Large intestine (tissue), 3 donors: ENCODE measurements at regions not wholly inside any gene's neighbourhood (a gene's known extent, or its start where the extent isn't known, plus 50 kb on each side); places are given as distances from the start of the nearest gene placed in this dataset.

Source experiments
- DNase-seq, 2 donors: peaks; one replicate each; pipeline versions ENCODE4 v3.0.0 to v3.0.0-alpha.2; 2013
- H3K27ac ChIP-seq: one replicate; pipeline ENCODE4 v1.5.1; 2013; ENCODE audit warnings: low read length
- H3K27me3 ChIP-seq: 2 replicates; pipeline ENCODE4 v1.6.1; 2013; ENCODE audit warnings: low read length; ENCODE audit not compliant: control insufficient read depth, insufficient read depth
- H3K36me3 ChIP-seq: 2 replicates; pipeline ENCODE4 v1.6.1; 2013; ENCODE audit warnings: low read length; ENCODE audit not compliant: control insufficient read depth, insufficient read depth
- H3K4me1 ChIP-seq: one replicate; pipeline ENCODE4 v1.6.1; 2013; ENCODE audit warnings: low read length; ENCODE audit not compliant: control insufficient read depth, insufficient read depth
- H3K4me3 ChIP-seq: one replicate; pipeline ENCODE4 v1.5.1; 2013; ENCODE audit warnings: low read length
- H3K9me3 ChIP-seq: one replicate; pipeline ENCODE4 v1.6.1; 2013; ENCODE audit warnings: mild to moderate bottlenecking, low read depth, low read length, moderate library complexity; ENCODE audit not compliant: control insufficient read depth
- WGBS: methylation state at CpG from one replicate; pipeline ENCODE4 v1.1.5; 2013; ENCODE audit warnings: low lambda C conversion rate; ENCODE audit not compliant: insufficient coverage; 5-methylcytosine and 5-hydroxymethylcytosine counted together

DNA sequence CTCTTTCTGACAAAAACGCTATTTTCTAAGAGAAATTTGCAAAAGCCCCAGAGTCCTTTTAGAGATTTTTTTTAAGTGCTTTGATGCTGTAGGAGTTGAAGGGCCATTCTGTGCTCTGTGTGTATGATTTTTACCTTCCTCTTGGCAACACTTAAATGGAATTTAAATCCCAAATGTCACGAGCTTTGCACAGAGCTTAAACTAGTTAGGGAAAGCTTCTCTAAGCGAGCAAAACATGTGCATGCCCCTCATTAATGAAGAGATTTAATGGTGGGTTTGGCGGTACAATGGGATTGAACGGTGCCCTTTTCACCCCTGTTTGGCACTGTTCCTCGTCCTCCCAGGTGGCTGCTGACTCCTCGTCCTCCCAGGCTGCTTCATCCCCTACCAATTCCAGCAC is 220.7 kb downstream of the DRD1 start:
- Histone ChIP-seq H3K36me3 (no peaks in the 10 kb centered on the region), H3K4me3 (no peak overlapping the region), H3K27ac (no peak overlapping the region), H3K9me3 (no peaks in the 10 kb centered on the region), H3K4me1 (no peaks in the 10 kb centered on the region), H3K27me3 (peaks cover 4% of the 10 kb centered on the region)
- 56% methylated on average over 2 of the region's 7 CpGs for WGBS
- DNase-seq = no peak

- no peaks in the 10 kb centered on the region for H3K9me3 ChIP-seq
- 80% methylated on average over 1 of the region's 2 CpGs for WGBS
- DNase-seq = no peak
Measured at GRCh38 chr5:175222621-175223020, 221.4 kb downstream of the DRD1 start.

DNA sequence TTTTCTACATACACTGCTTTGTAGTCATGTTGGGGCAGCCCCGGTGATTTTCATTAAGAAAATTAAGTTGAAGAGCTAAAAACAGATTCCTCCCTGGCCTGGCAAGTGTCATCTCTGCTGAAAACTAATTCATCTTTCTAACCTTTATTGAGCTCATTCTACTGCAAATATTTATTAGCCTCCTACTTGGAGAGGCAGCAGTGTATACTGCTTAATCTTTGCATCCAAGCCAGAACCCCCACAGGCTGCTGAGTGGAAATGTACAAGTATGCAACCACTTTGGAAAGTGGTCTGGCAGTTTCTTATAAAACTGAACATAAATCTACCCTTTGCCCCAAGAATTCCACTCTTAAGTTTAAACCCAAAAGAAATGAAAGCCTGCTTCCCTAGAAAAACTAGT is 223.4 kb downstream of the DRD1 start:
- Histone ChIP-seq H3K4me3 (no peak overlapping the region), H3K27me3 (peaks cover 4% of the 10 kb centered on the region), H3K4me1 (no peaks in the 10 kb centered on the region), H3K9me3 (no peaks in the 10 kb centered on the region), H3K36me3 (no peaks in the 10 kb centered on the region), H3K27ac (no peak overlapping the region)
- DNase-seq = no peak
- no CpG with 5 or more reads among the region's 1 CpG for WGBS

More at GRCh38 chr5:175222621-175223020, 221.4 kb downstream of the DRD1 start:
- no peak overlapping the region for H3K4me3 ChIP-seq
- no peaks in the 10 kb centered on the region for H3K36me3 ChIP-seq
- H3K27ac ChIP-seq = no peak overlapping the region
- no peaks in the 10 kb centered on the region for H3K4me1 ChIP-seq
- H3K27me3 ChIP-seq = peaks cover 4% of the 10 kb centered on the region

GRCh38 chr5:175219366-175219765 is 224.6 kb downstream of the DRD1 start:
- H3K4me1 ChIP-seq = no peaks in the 10 kb centered on the region
- H3K9me3 ChIP-seq = no peaks in the 10 kb centered on the region
- H3K4me3 ChIP-seq = no peak overlapping the region
- DNase-seq = no peak
- WGBS = no CpG with 5 or more reads among the region's 2 CpGs
- H3K27me3 ChIP-seq = peaks cover 2% of the 10 kb centered on the region
- no peak overlapping the region for H3K27ac ChIP-seq
- no peaks in the 10 kb centered on the region for H3K36me3 ChIP-seq

DNA sequence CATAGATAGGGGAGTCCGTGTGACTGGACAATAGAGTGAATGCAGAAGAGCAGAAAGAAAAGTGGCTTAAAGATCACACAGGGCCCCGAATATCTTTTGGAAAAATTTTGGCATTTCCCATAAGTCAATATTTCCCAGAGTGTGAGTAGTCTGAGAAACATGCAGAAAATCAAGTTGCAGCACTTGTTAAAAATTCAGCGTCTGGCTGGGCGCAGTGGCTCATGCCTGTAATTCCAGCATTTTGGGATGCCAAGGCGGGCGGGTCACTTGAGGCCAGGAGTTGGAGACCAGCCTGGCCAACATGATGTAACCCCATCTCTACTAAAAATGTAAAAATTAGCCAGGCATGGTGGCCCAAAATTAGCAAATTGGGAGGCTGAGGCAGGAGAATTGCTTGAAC is 227.0 kb downstream of the DRD1 start:
- H3K36me3 ChIP-seq = no peaks in the 10 kb centered on the region
- no peaks in the 10 kb centered on the region for H3K27me3 ChIP-seq
- WGBS = 80% methylated on average over 1 of the region's 6 CpGs
- no peak overlapping the region for H3K27ac ChIP-seq
- H3K4me3 ChIP-seq = no peak overlapping the region
- no peak for DNase-seq
- H3K4me1 ChIP-seq = no peaks in the 10 kb centered on the region
- no peaks in the 10 kb centered on the region for H3K9me3 ChIP-seq

DNA sequence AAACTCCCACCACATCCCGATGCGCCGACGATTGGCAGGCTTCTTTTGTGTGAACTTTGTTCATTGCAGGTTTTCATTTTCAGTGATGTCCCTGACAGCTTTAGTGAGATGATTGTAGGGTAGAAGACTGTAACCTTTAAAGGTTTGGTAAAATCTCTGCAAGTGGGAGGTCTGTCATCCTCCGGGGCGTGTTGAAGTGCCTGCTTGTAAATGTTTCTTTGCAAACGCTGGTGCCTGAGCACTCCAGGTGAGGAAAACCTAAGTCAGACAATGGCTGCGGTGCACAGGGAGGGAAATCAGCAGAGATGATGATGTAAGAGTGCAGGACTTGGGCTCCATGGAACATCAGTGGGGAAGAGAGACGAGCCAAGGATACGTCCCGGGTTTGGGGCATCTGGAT is 228.1 kb downstream of the DRD1 start:
- Histone ChIP-seq H3K27ac (no peak overlapping the region), H3K9me3 (no peaks in the 10 kb centered on the region), H3K36me3 (no peaks in the 10 kb centered on the region), H3K27me3 (no peaks in the 10 kb centered on the region), H3K4me1 (no peaks in the 10 kb centered on the region), H3K4me3 (no peak overlapping the region)
- no CpG with 5 or more reads among the region's 11 CpGs for WGBS
- no peak for DNase-seq

- H3K4me1 ChIP-seq = no peaks in the 10 kb centered on the region
- no peaks in the 10 kb centered on the region for H3K36me3 ChIP-seq
- WGBS = no CpG with 5 or more reads among the region's 2 CpGs
- DNase-seq = no peak
- H3K27me3 ChIP-seq = no peaks in the 10 kb centered on the region
- no peaks in the 10 kb centered on the region for H3K9me3 ChIP-seq
- no peak overlapping the region for H3K27ac ChIP-seq
- H3K4me3 ChIP-seq = no peak overlapping the region
Measured at GRCh38 chr5:175214152-175214551, 229.8 kb downstream of the DRD1 start.

DNA sequence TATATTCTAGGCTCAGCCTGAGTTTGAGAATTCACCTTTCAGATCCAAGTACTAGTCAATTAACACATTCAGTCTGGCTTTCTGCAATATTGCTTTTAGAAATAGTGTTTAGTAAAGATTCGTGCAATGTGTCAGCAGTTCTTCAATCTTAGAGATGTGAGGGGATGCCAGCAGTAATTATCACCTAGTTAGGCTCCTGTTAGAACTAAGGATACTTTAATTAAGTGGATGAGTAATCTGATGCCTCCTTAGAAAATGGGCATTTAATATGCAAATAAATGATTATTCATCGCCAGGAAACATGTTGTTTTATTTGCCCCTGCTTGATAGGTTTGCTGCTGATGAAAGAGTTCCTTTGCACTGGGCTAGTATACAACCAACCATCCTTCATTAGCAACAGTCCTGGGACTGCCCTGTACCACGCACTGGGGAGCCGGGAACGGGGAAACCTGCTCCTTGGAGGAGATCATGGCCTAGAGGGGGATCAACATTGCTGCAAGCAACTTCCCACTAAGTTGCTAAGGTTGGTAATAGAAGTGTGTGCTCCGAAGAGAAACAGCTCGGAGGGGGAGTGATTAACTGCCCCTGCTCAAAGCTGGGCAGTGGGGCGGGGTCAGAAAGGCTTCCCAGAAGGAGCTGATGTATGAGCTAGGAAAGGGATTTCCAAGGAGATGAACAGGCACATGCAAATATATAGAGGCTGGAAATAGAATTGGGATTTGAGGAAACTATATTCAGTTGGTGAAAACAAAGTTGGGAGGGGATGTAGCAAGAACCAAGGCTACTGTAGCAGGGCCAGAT is 231.8 kb downstream of the DRD1 start:
- no peaks in the 10 kb centered on the region for H3K9me3 ChIP-seq
- no peak overlapping the region for H3K27ac ChIP-seq
- no peaks in the 10 kb centered on the region for H3K4me1 ChIP-seq
- H3K4me3 ChIP-seq = no peak overlapping the region
- H3K36me3 ChIP-seq = no peaks in the 10 kb centered on the region
- WGBS = 60% methylated on average over 2 of the region's 8 CpGs
- DNase-seq = no peak
- H3K27me3 ChIP-seq = no peaks in the 10 kb centered on the region

- WGBS = 40% methylated on average over 7 of the region's 18 CpGs
- DNase-seq = no peak
- Histone ChIP-seq H3K27ac (no peak overlapping the region), H3K4me3 (no peak overlapping the region), H3K27me3 (no peaks in the 10 kb centered on the region), H3K4me1 (no peaks in the 10 kb centered on the region), H3K36me3 (no peaks in the 10 kb centered on the region), H3K9me3 (no peaks in the 10 kb centered on the region)
Measured at GRCh38 chr5:175207321-175208040, 236.5 kb downstream of the DRD1 start.

DNA sequence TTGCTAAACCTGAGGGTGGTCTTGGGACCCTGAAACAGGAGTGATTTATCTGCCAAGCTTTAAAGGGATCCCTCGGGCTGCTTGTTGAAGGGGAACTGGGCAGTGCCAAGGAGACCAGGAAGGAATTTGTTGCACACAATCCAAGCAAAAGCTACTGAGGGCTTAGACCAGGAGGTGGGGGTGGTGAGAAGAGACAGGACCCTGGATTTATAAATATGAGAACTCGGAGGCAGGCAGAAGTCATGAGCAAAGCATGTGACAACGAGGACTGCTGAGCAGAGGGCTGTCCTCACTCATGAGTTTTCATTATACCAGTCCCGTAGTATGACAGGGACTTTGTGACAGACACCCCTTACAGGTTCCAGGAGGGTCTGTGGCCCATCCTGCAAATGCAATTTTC is 237.3 kb downstream of the DRD1 start:
- no peaks in the 10 kb centered on the region for H3K4me1 ChIP-seq
- H3K27me3 ChIP-seq = no peaks in the 10 kb centered on the region
- no peaks in the 10 kb centered on the region for H3K9me3 ChIP-seq
- H3K4me3 ChIP-seq = no peak overlapping the region
- DNase-seq = no peak
- H3K27ac ChIP-seq = no peak overlapping the region
- no CpG with 5 or more reads among the region's 4 CpGs for WGBS
- no peaks in the 10 kb centered on the region for H3K36me3 ChIP-seq
